WTC11 (cell line): ENCODE measurements at regions not wholly inside any gene's neighbourhood (a gene's known extent, or its start where the extent isn't known, plus 50 kb on each side); places are given as distances from the start of the nearest gene placed in this dataset.

Source experiments
- ATAC-seq: fragments of 200-7000 bp; cut with Tn5 transposase; 2 replicates; pipeline ENCODE4 v1.10.0; 2021; ENCODE audit warnings: mild to moderate bottlenecking, moderate library complexity
- CTCF ChIA-PET: fragments of 300-600 bp; sonication (Branson Sonifier 250); formaldehyde crosslinking; loops from one replicate; lab custom pipeline; 2021; ENCODE audit warnings: antibody characterized with exemption; lab: Charles Lee
- POLR2A ChIA-PET: fragments of 350-600 bp; sonication (Branson Sonifier 250); formaldehyde crosslinking; loops from one replicate; lab custom pipeline; 2021; ENCODE audit warnings: antibody characterized with exemption; lab: Charles Lee
- DNase-seq: peaks from one replicate; pipeline ENCODE4 v3.0.0; 2021; ENCODE audit warnings: low spot score
- H3K27ac Mint-ChIP-seq: 2 replicates; pipeline ENCODE4 v1.8.0; 2021; ENCODE audit warnings: mixed read lengths
- H3K27me3 Mint-ChIP-seq: 2 replicates; pipeline ENCODE4 v1.8.0; 2021; ENCODE audit warnings: low read depth, mild to moderate bottlenecking, moderate library complexity, mixed read lengths
- H3K36me3 Mint-ChIP-seq: 2 replicates; pipeline ENCODE4 v1.8.0; 2021; ENCODE audit warnings: mixed read lengths
- H3K4me1 Mint-ChIP-seq: 2 replicates; pipeline ENCODE4 v1.8.0; 2022; ENCODE audit warnings: mixed read lengths
- H3K4me3 Mint-ChIP-seq: 2 replicates; pipeline ENCODE4 v1.8.0; 2021; ENCODE audit warnings: mild to moderate bottlenecking, moderate library complexity, mixed read lengths
- H3K9me3 Mint-ChIP-seq: 2 replicates; pipeline ENCODE4 v1.8.0; 2021; ENCODE audit warnings: mixed read lengths
- AFF4 ChIP-seq: sonication (generic); formaldehyde crosslinking; IDR thresholded peaks from 2 replicates; pipeline ENCODE4 v1.8.1; 2023; ENCODE audit warnings: mild to moderate bottlenecking, missing genetic modification reagents, borderline replicate concordance
- ATF3 ChIP-seq: sonication (generic); formaldehyde crosslinking; conservative IDR thresholded peaks from 2 replicates; pipeline ENCODE4 v1.8.1; 2022; ENCODE audit warnings: mild to moderate bottlenecking, missing genetic modification reagents
- ATF6 ChIP-seq: sonication (generic); formaldehyde crosslinking; IDR thresholded peaks from 2 replicates; pipeline ENCODE4 v1.8.1; 2023; ENCODE audit warnings: mild to moderate bottlenecking, missing genetic modification reagents
- CBFB ChIP-seq: sonication (generic); formaldehyde crosslinking; IDR thresholded peaks from 2 replicates; pipeline ENCODE4 v1.8.1; 2022; ENCODE audit warnings: mild to moderate bottlenecking, low read depth, missing genetic modification reagents
- CDX4 ChIP-seq: fragments of 250-450 bp; sonication (Bioruptor Pico); IDR thresholded peaks from 2 replicates; pipeline ENCODE4 v1.9.0; 2021; ENCODE audit warnings: moderate library complexity, mild to moderate bottlenecking, inconsistent platforms, borderline replicate concordance
- CREM ChIP-seq: sonication (generic); formaldehyde crosslinking; IDR thresholded peaks from 2 replicates; pipeline ENCODE4 v1.8.1; 2022; ENCODE audit warnings: mild to moderate bottlenecking, missing genetic modification reagents, moderate library complexity
- ELF4 ChIP-seq: sonication (generic); formaldehyde crosslinking; IDR thresholded peaks from 2 replicates; pipeline ENCODE4 v1.8.1; 2022; ENCODE audit warnings: low read depth, mild to moderate bottlenecking, moderate library complexity, missing genetic modification reagents
- FOXJ3 ChIP-seq: sonication (generic); formaldehyde crosslinking; IDR thresholded peaks from 2 replicates; pipeline ENCODE4 v1.9.0; 2021; ENCODE audit warnings: missing genetic modification reagents, mild to moderate bottlenecking, borderline replicate concordance
- FOXP1 ChIP-seq: sonication (generic); formaldehyde crosslinking; IDR thresholded peaks from 2 replicates; pipeline ENCODE4 v1.8.0; 2022; ENCODE audit warnings: missing genetic modification reagents, mild to moderate bottlenecking, moderate library complexity, borderline replicate concordance
- GABPB1 ChIP-seq: sonication (generic); formaldehyde crosslinking; IDR thresholded peaks from 2 replicates; pipeline ENCODE4 v1.8.1; 2023; ENCODE audit warnings: mild to moderate bottlenecking, missing genetic modification reagents
- IRF2 ChIP-seq: sonication (generic); formaldehyde crosslinking; IDR thresholded peaks from 2 replicates; pipeline ENCODE4 v1.8.0; 2022; ENCODE audit warnings: low read depth, missing genetic modification reagents, borderline replicate concordance
- JUN ChIP-seq: sonication (generic); formaldehyde crosslinking; IDR thresholded peaks from 2 replicates; pipeline ENCODE4 v1.8.0; 2023; ENCODE audit warnings: mild to moderate bottlenecking, missing genetic modification reagents
- NR2C2 ChIP-seq: sonication (generic); formaldehyde crosslinking; IDR thresholded peaks from 2 replicates; pipeline ENCODE4 v1.8.0; 2022; ENCODE audit warnings: mild to moderate bottlenecking, missing genetic modification reagents
- OVOL2 ChIP-seq: fragments of 250-450 bp; sonication (Bioruptor Pico); IDR thresholded peaks from 2 replicates; pipeline ENCODE4 v1.9.0; 2021; ENCODE audit warnings: mild to moderate bottlenecking, borderline replicate concordance
- RORB ChIP-seq: fragments of 250-450 bp; sonication (Bioruptor Pico); IDR thresholded peaks from 2 replicates; pipeline ENCODE4 v1.9.0; 2021; ENCODE audit warnings: mild to moderate bottlenecking
- SOX15 ChIP-seq: fragments of 250-450 bp; sonication (Bioruptor Pico); IDR thresholded peaks from 2 replicates; pipeline ENCODE4 v1.9.0; 2021; ENCODE audit warnings: mild to moderate bottlenecking
- TCF7 ChIP-seq: sonication (generic); formaldehyde crosslinking; IDR thresholded peaks from 2 replicates; pipeline ENCODE4 v1.8.0; 2022; ENCODE audit warnings: mild to moderate bottlenecking, low read depth, missing genetic modification reagents, moderate library complexity
- ZNF138 ChIP-seq: sonication (generic); formaldehyde crosslinking; conservative IDR thresholded peaks from 2 replicates; pipeline ENCODE4 v1.8.1; 2022; ENCODE audit warnings: mild to moderate bottlenecking, moderate library complexity, missing genetic modification reagents
- ZNF263 ChIP-seq: sonication (generic); formaldehyde crosslinking; IDR thresholded peaks from 2 replicates; pipeline ENCODE4 v1.8.1; 2022; ENCODE audit warnings: low read depth, mild to moderate bottlenecking, moderate library complexity, missing genetic modification reagents
- ZNF512 ChIP-seq: sonication (generic); formaldehyde crosslinking; IDR thresholded peaks from 2 replicates; pipeline ENCODE4 v1.8.1; 2022; ENCODE audit warnings: missing genetic modification reagents, borderline replicate concordance

GRCh38 chr10:8768852-8769251, 714.4 kb downstream of the GATA3 start (continued):
- TF ChIP-seq CDX4, result no peak
- TF ChIP-seq FOXJ3 (CRISPR knock-in tag), result no peak
- no peak for TF ChIP-seq ELF4 (CRISPR knock-in tag)
- TF ChIP-seq, all 79 proteins: peak for 0

- no peaks in the 10 kb centered on the region for H3K36me3 Mint-ChIP-seq
- ATAC-seq (no peak), DNase-seq (no peak)
- ChIA-PET POLR2A (interaction anchor here (0.8 kb wide), 1 partner anchor 9 kb away, joined by 3 read pairs; no protein-coding TSS in a partner anchor), CTCF (no interaction called here)
- H3K27me3 Mint-ChIP-seq, result no peaks in the 10 kb centered on the region
- no peaks in the 10 kb centered on the region for H3K4me1 Mint-ChIP-seq
- TF ChIP-seq CDX4 (no peak), CREM (CRISPR knock-in tag) (no peak), ZNF263 (no peak), RORB (CRISPR knock-in tag) (no peak), FOXP1 (CRISPR knock-in tag) (no peak), JUN (no peak), ATF6 (no peak)
- no peaks in the 10 kb centered on the region for H3K9me3 Mint-ChIP-seq
- no peak overlapping the region for H3K27ac Mint-ChIP-seq
- H3K4me3 Mint-ChIP-seq, result no peak overlapping the region
These were observed 722.6 kb downstream of the GATA3 start for GRCh38 chr10:8776926-8777622.

GRCh38 chr10:8778713-8779112, 724.2 kb downstream of the GATA3 start:
- H3K36me3 Mint-ChIP-seq, result no peaks in the 10 kb centered on the region
- ATAC-seq (no peak; the same call in 1 of the 2 replicates), DNase-seq (no peak)
- H3K9me3 Mint-ChIP-seq, result no peaks in the 10 kb centered on the region
- no peak overlapping the region for H3K27ac Mint-ChIP-seq
- no peaks in the 10 kb centered on the region for H3K27me3 Mint-ChIP-seq
- H3K4me3 Mint-ChIP-seq, result no peak overlapping the region
- ChIA-PET CTCF (no interaction called here), POLR2A (no interaction called here)
- no peaks in the 10 kb centered on the region for H3K4me1 Mint-ChIP-seq
- TF ChIP-seq OVOL2 (no peak), CBFB (CRISPR knock-in tag) (no peak), ZNF512 (CRISPR knock-in tag) (no peak), ATF3 (CRISPR knock-in tag) (no peak), IRF2 (CRISPR knock-in tag) (no peak), NR2C2 (CRISPR knock-in tag) (no peak), TCF7 (CRISPR knock-in tag) (no peak), ZNF138 (CRISPR knock-in tag) (no peak), GABPB1 (CRISPR knock-in tag) (no peak), AFF4 (CRISPR knock-in tag) (no peak), SOX15 (no peak)
